NCI-H446 treated with DMSO at 0.1 percent for 48 hours (cell line): ENCODE measurements at regions not wholly inside any gene's neighbourhood (a gene's known extent, or its start where the extent isn't known, plus 50 kb on each side); places are given as distances from the start of the nearest gene placed in this dataset.

ENCODE experiments used
- DNase-seq: peaks from one replicate; lab custom pipeline; 2025; lab: John Stamatoyannopoulos, UW

GRCh38 chr9:71179183-71179582 is 57.8 kb upstream of the TRPM3 start:
- DNase-seq: no peak

- DNase-seq: no peak
These were observed 56.5 kb upstream of the TRPM3 start for GRCh38 chr9:71177901-71178300.

GRCh38 chr9:71171517-71171916 is 50.1 kb upstream of the TRPM3 start:
- no peak for DNase-seq
